KOPT-K1 (cell line): ENCODE measurements at regions not wholly inside any gene's neighbourhood (a gene's known extent, or its start where the extent isn't known, plus 50 kb on each side); places are given as distances from the start of the nearest gene placed in this dataset.

Experiments
- H3K27ac ChIP-seq: fragments of 200-600 bp; sonication (generic); 2 replicates; pipeline ENCODE4 v1.5.1; 2016; ENCODE audit warnings: antibody characterized with exemption, mild to moderate bottlenecking, low read depth, low read length; ENCODE audit not compliant: poor library complexity, severe bottlenecking
- H3K36me3 ChIP-seq: fragments of 200-600 bp; sonication (generic); 2 replicates; pipeline ENCODE4 v1.5.1; 2017; ENCODE audit warnings: antibody characterized with exemption, mild to moderate bottlenecking, low read length, moderate library complexity; ENCODE audit not compliant: insufficient read depth
- H3K9me3 ChIP-seq: fragments of 200-600 bp; sonication (generic); 2 replicates; pipeline ENCODE4 v1.5.1; 2017; ENCODE audit warnings: antibody characterized with exemption, low read length, mild to moderate bottlenecking; ENCODE audit not compliant: insufficient read depth, poor library complexity, severe bottlenecking

- no peaks in the 10 kb centered on the region for H3K9me3 ChIP-seq
- H3K36me3 ChIP-seq: no peaks in the 10 kb centered on the region
- no peak overlapping the region for H3K27ac ChIP-seq
Measured at GRCh38 chr4:96833831-96834230, 993.9 kb downstream of the PDHA2 start.

- Histone ChIP-seq H3K36me3 (no peaks in the 10 kb centered on the region), H3K27ac (no peak overlapping the region), H3K9me3 (no peaks in the 10 kb centered on the region)
Measured at GRCh38 chr4:96835991-96836390, 996.1 kb downstream of the PDHA2 start.

DNA sequence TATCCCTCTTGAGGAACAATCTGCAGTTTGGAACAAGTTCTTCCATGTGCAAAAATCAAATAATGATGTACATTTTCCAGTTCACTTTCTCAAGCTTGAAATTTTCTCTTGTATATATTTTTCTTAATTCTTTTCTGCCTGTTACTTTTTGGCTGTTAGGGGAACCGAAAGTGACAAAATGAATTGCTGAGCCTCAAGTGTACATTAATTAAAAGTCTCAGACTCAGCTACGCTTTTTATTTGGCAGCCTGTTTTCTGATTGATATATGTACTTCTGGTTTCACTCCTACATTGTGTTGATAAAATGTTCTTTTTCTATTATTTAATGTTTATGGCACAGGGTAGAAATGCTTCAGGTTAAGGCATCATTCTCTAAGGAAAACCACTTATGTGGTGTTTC, 999.5 kb downstream of the PDHA2 start:
- Histone ChIP-seq H3K36me3 (no peaks in the 10 kb centered on the region), H3K9me3 (no peaks in the 10 kb centered on the region), H3K27ac (no peak overlapping the region)

DNA sequence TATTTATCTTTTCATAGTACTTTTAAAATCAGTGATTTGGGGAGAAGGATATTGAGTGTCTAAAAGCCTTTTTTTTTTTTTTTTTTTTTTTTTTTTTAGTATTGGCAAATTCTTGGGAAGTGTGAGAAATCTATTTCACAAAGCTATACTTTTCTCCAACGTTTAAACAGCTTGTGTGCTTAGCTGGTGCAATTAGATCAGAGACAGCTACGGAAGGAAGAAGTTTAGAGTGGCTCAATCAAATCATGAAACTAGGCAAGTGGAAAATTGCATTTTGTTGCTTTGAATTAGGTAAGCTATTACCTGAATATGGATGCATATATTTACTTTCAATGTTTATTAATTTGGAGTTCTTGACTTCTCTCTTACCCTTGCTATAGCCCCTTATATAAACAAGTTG, 1001.9 kb downstream of the PDHA2 start:
- H3K27ac ChIP-seq: no peak overlapping the region
- H3K36me3 ChIP-seq: no peaks in the 10 kb centered on the region
- H3K9me3 ChIP-seq: no peaks in the 10 kb centered on the region

DNA sequence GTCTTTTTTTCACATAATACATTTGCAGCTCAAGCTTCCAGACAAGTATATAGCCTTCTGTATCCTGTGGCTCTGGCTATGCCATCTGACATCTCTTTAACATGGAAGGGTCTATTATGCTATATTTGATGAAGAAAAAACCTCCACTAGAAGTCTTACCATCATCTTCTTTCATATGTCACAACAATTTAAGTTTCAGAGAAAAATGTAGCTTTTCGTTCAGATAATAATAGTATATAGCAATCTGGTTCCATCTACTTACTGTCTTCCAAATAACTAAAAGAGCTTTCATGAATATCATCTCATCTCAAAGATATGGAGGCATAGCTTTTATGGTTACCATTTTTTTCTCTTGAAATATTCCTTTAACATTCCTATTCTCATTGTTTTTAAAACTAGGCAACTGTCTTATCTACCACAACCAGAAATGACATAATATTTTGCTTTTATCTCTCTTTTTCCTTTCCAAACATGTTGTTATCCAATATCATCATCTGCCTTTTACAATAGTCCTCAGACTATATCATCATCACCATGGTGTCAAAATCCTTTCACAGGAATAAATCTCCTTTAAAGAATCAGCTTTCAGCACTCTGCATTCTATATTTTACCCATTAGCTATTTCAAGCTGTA, 1005.1 kb downstream of the PDHA2 start:
- H3K9me3 ChIP-seq: no peaks in the 10 kb centered on the region
- H3K36me3 ChIP-seq: no peaks in the 10 kb centered on the region

GRCh38 chr4:96845819-96846218, 1005.9 kb downstream of the PDHA2 start:
- Histone ChIP-seq H3K27ac (no peak overlapping the region), H3K9me3 (no peaks in the 10 kb centered on the region), H3K36me3 (no peaks in the 10 kb centered on the region)

More for the DNA sequence above, 1005.1 kb downstream of the PDHA2 start:
- H3K27ac ChIP-seq: no peak overlapping the region

DNA sequence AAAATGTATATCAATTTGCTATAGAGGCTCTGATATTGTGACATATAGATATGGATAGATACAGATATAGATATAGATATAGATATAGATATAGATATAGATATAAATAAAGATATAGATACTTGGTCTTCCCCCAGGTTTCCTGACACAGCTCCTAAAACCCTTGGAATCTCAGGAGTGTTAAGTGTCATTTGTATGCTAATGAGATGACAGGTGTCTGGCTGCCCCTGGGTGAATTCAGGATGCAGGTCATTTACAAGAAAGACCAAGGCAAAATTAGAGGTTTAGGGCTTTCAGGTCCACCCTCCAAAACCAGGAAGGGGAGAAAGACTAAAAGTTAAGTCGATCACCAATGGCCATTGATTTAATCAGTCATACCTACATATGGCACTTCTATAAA, 1034.8 kb downstream of the PDHA2 start:
- Histone ChIP-seq H3K9me3 (peaks cover 11% of the 10 kb centered on the region), H3K36me3 (no peaks in the 10 kb centered on the region), H3K27ac (no peak overlapping the region)

DNA sequence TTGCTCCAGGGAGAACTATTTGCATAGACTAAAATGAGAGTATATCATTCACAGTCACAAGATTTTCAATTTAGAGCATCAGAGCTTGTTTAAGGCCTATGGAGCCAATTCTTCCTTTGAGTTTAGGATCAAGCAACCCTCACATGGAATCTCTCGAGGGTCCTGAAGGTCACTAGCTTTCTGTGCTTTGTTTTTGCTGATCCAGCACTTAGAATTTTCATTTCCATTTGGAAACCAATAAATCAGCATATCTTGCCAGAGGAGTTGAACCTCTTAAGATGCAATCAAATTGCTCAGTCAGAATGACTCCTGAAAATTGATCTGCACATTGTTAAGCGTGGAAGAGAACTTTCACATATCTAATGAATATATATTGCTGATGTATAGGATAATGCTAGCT, 1039.6 kb downstream of the PDHA2 start:
- H3K36me3 ChIP-seq: no peaks in the 10 kb centered on the region
- H3K9me3 ChIP-seq: peaks cover 11% of the 10 kb centered on the region
- H3K27ac ChIP-seq: no peak overlapping the region

DNA sequence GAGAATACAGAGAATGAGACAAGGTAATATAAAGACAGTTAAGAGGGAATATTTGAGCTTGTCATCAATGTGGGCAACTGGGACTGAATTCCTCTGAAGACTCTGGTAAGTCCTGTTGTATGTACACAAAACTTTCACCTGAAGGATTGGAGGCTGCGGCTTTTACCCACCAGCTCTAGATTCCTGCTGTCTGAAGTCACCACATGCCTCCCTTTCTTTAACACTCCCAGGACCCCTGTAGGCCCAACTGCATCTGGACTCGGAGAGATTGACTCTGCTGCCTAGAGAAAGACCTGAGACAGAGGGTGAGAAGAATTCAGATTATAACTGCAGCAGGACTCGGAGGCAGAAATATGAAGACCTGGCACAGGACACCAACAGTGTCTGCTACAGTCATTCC, 1048.0 kb downstream of the PDHA2 start:
- H3K9me3 ChIP-seq: no peaks in the 10 kb centered on the region
- no peaks in the 10 kb centered on the region for H3K36me3 ChIP-seq
- no peak overlapping the region for H3K27ac ChIP-seq

DNA sequence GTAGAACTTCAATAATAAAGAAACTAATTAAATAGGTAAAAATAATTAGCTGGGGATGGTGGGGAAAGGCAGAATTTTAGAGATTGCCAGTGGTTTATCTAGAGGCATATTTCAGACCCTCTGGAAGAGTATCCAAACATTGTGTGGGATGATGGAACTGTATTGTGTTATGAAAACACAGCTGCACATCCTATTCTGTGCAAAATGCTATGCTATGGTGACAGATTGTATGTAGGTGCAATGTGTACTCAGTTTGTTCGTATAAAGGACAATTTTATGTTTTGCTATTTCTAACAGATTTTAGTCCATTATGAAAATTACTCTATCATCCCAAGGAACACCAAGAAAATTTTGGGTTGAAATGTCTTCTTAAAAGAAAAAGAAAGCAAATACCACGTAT, 1054.7 kb downstream of the PDHA2 start:
- Histone ChIP-seq H3K9me3 (no peaks in the 10 kb centered on the region), H3K27ac (no peak overlapping the region), H3K36me3 (no peaks in the 10 kb centered on the region)

DNA sequence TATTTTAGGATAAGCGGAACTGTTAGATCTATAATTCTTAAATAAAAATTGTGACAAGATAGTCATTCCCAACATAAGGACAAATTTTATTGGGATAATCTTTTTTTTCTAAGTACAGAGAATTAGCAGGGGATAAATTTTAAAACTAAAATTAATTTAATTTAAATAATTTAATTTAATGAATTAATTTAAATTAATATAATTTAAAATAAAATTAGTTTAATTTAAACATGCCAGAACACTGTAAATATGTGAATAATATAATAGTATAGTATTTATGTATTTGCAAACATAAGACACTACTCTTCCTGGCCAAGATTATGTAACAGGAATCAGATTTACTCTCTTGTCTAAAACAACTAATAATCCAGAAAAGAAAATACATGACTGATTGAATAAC, 1055.9 kb downstream of the PDHA2 start:
- no peaks in the 10 kb centered on the region for H3K36me3 ChIP-seq
- no peak overlapping the region for H3K27ac ChIP-seq
- H3K9me3 ChIP-seq: no peaks in the 10 kb centered on the region

GRCh38 chr4:96912716-96913115, 1072.8 kb downstream of the PDHA2 start:
- no peaks in the 10 kb centered on the region for H3K9me3 ChIP-seq
- H3K36me3 ChIP-seq: no peaks in the 10 kb centered on the region
- H3K27ac ChIP-seq: no peak overlapping the region

DNA sequence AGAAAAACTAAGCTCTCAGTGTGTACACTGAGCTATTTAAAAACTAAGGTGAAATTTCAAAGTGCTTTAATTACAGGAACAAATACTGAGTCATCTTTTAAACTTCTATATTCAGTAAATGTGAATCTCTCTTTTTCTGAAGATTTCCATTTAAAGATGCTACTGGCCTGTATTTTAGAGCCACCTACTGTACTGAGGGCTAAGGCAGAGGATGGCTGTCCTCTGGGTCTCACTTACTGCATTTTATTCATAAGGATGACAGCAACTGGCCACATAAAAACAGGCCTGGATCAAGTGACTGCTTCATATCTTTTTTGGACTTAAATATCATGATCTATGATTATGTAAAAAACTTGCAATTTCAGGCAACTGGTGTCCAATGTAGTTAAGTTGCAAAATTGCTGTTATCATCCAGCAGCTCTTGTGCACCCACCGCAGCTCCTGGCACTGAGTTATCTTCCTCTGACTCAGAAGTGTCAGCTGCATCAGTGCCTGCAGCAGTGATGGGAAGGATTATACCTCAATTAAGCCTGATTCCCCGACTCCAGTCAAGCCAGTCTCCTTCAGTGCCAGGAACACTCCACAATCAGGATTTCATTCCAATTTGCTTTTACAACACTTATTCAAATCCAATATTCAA, 1073.7 kb downstream of the PDHA2 start:
- H3K9me3 ChIP-seq: no peaks in the 10 kb centered on the region
- no peaks in the 10 kb centered on the region for H3K36me3 ChIP-seq
- H3K27ac ChIP-seq: no peak overlapping the region

DNA sequence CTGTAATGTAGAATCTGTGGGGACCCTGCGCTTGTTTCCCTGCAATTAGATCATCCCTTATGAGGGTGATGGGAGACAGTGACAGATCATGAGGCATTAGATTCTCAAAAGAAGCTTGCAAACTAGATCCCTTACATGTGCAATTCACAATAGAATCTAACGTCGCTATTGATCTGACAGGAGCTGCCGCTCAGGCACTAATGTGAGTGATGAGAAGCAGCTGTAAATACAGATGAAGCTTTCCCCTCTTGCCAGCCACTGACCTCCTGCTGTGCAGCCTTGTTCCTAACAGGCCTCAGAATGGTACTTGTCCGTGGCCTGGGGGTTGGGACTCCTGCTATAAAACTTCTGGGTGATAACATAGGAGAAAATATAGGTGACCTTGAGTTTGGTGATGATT, 1076.8 kb downstream of the PDHA2 start:
- no peaks in the 10 kb centered on the region for H3K9me3 ChIP-seq
- no peak overlapping the region for H3K27ac ChIP-seq
- H3K36me3 ChIP-seq: no peaks in the 10 kb centered on the region

GRCh38 chr4:96936886-96937285, 1097.0 kb downstream of the PDHA2 start:
- Histone ChIP-seq H3K36me3 (no peaks in the 10 kb centered on the region), H3K9me3 (no peaks in the 10 kb centered on the region), H3K27ac (no peak overlapping the region)

GRCh38 chr4:96946552-96946951, 1106.7 kb downstream of the PDHA2 start:
- H3K27ac ChIP-seq: no peak overlapping the region
- H3K9me3 ChIP-seq: no peaks in the 10 kb centered on the region
- no peaks in the 10 kb centered on the region for H3K36me3 ChIP-seq
